ENCODE measurements at regions not wholly inside any gene's neighbourhood (a gene's known extent, or its start where the extent isn't known, plus 50 kb on each side); places are given as distances from the start of the nearest gene placed in this dataset.

DNA sequence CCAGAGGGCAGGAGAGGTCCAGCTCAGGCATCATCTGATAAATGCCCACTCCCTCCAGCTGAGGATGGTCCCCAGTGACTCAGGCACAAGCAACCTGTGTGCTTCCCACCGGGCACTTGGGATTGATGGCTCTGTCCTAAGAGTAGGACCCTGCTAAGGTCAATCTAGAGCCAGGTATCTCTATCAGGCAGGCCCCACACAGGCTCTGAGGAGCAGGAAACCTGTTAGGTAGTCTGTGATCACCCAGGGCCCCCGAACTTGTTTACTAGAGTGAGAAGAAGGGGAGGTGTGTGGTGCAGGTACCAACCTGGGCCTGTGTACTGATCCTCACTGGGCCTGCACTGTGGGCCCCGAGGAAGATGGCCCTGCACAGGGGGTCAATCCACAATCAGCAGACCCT, 119.6 kb upstream of the FSTL4 start:
- no peak overlapping the region for H3K4me3 ChIP-seq (ENCODE audit: low read length)
- DNase-seq (ENCODE audit: low read depth), result no peak
- TF ChIP-seq, protein P1, sequence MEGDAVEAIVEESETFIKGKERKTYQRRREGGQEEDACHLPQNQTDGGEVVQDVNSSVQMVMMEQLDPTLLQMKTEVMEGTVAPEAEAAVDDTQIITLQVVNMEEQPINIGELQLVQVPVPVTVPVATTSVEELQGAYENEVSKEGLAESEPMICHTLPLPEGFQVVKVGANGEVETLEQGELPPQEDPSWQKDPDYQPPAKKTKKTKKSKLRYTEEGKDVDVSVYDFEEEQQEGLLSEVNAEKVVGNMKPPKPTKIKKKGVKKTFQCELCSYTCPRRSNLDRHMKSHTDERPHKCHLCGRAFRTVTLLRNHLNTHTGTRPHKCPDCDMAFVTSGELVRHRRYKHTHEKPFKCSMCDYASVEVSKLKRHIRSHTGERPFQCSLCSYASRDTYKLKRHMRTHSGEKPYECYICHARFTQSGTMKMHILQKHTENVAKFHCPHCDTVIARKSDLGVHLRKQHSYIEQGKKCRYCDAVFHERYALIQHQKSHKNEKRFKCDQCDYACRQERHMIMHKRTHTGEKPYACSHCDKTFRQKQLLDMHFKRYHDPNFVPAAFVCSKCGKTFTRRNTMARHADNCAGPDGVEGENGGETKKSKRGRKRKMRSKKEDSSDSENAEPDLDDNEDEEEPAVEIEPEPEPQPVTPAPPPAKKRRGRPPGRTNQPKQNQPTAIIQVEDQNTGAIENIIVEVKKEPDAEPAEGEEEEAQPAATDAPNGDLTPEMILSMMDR (IDR thresholded peaks at IDR 0.05; ENCODE audit: insufficient read depth, low read depth, low read length, missing control alignments), result no peak

DNA sequence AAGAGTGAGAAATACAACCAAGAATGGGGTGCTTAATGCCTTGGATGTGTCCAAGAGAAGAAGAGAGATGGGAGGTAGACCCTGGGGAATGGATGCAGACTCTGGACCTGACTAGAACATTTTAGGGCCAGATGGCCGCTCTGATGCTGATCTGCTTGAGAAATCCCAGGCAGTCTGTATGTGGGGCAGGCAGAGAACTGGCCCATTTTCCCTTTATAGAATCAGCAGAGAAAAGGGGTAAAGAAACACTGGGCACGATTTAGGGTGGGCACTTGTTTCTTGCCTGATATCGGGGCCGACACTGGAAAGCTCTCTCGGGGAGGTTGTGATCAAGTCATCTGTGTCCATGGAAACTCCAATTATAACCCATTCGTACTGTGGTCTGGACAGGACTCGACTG, 118.5 kb upstream of the FSTL4 start:
- H3K4me3 ChIP-seq (ENCODE audit: low read length), result no peak overlapping the region
- TF ChIP-seq, protein P1 (IDR thresholded peaks at IDR 0.05; ENCODE audit: insufficient read depth, low read depth, low read length, missing control alignments), result no peak
- no peak for DNase-seq (ENCODE audit: low read depth)

DNA sequence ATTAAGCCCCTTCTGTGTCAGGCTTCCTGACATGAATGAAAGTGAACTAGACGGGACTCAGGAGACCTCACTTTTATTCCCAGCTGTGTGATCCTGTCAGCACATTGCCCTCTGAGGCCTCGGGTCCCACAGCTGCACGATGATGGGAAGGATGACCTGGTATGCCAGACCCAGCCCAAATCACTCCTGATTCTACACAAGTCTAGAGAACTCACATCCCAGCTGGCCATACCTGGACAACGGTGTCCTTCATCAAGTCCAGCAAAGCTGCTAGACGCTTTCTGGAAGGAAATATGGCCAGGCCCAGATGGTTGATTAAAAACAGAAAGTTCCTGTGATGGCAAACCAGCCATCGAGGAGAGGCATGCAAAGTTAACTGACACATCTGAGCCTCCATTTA, 118.0 kb upstream of the FSTL4 start:
- H3K4me3 ChIP-seq (ENCODE audit: low read length), result no peak overlapping the region
- DNase-seq (ENCODE audit: low read depth), result no peak
- TF ChIP-seq, protein P1 (IDR thresholded peaks at IDR 0.05; ENCODE audit: insufficient read depth, low read depth, low read length, missing control alignments), result no peak

DNA sequence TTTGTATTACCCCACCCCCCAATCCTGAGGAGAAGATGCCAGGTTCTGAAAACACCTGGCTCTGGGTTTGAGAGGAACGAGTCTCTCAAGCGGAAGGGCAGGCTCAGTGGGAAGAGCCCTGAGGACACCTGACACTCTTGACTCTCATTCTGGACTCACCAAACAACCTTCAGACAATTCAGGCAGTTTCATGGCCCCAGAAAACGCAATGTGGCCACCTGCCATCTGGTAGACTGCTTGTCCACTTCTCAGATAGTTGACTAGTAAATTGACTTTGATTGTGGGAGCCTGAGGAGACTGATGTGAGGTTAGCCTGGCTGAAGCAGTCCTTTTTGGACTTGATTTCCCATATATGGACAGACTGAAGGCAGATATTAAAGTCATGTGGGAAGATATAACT, 117.5 kb upstream of the FSTL4 start:
- no peak for DNase-seq (ENCODE audit: low read depth)
- TF ChIP-seq, protein P1 (IDR thresholded peaks at IDR 0.05; ENCODE audit: insufficient read depth, low read depth, low read length, missing control alignments), result no peak
- H3K4me3 ChIP-seq (ENCODE audit: low read length), result no peak overlapping the region

DNA sequence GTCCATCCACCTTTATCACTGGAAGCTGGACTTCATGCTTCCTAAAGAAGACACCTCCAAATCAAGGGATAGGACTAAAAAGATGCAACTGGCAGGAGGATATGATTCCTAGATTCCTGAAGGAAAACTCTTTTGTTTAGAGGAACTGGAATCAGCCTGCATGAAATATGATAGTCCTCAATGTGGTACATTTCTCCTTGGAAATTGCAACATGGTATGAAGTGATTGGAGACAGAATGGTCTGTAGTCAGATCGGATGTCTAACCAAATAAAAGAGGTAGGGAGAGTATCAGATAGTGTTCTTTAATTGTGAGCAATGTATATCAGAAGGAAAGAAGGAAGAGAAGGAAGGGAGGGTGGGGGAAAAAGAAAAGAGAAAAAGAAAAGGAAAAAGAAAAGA, 116.1 kb upstream of the FSTL4 start:
- no peak overlapping the region for H3K4me3 ChIP-seq (ENCODE audit: low read length)
- no peak for DNase-seq (ENCODE audit: low read depth)
- TF ChIP-seq, protein P1 (IDR thresholded peaks at IDR 0.05; ENCODE audit: insufficient read depth, low read depth, low read length, missing control alignments), result no peak

DNA sequence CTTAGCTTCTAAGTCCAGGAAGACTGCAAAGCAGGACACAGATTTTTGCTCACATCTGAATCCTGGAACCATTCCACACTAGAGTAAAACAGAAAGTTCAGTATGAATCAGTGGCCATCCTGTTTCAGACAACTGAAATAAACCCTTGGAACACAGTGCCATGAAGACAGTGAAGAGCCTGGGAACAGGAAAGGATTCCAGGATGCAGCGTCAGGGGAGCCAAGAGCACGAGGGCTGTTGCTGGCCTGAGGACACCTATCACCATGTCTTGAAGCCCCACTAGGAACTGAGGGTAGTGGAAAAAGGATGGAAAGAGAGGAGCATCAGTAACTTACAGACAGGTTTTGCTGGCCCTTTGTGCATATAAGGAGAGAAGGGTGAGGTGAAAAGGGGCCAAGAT, 115.3 kb upstream of the FSTL4 start:
- TF ChIP-seq, protein P1 (IDR thresholded peaks at IDR 0.05; ENCODE audit: insufficient read depth, low read depth, low read length, missing control alignments), result no peak
- H3K4me3 ChIP-seq (ENCODE audit: low read length), result no peak overlapping the region
- no peak for DNase-seq (ENCODE audit: low read depth)

DNA sequence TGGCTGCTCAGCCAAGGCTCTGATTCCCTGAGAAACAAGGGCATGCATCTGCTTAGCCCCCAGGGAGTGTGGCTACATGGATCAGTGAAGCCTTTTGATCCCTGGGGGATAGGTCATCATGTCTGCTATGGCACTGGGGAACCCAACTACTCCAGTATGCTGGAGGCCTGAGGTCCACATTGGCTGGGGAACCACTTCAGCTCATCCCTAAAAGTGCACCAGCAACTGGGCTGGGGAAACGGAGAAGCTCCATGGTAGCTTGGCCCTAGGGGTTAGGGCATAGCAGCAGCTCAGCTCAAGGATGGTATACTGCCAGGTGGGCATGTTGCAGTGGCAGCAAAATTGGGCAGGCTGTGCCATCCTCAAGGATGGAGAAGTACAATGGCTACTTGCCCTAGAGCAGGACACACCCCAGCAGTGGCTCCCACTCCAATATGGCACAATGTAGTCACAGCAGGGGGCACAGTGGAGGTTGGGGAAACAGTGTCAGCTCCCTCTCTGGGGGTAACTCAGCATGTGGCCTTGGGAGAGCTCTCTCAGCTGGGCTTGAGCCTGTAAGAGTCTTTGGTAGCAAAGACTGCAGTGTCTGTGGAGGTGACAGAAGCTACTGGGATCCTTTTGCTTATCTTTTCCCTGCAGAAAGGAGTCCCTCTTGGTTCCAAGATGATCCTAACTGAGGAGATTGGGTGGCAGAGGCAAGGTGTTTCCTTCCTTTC, 111.5 kb upstream of the FSTL4 start:
- DNase-seq (ENCODE audit: low read depth), result no peak
- H3K4me3 ChIP-seq (ENCODE audit: low read length), result no peak overlapping the region
- TF ChIP-seq, protein P1 (IDR thresholded peaks at IDR 0.05; ENCODE audit: insufficient read depth, low read depth, low read length, missing control alignments), result no peak
